H9 (cell line): ENCODE measurements at regions not wholly inside any gene's neighbourhood (a gene's known extent, or its start where the extent isn't known, plus 50 kb on each side); places are given as distances from the start of the nearest gene placed in this dataset.

Experiments used
- DNase-seq: peaks from one replicate; pipeline ENCODE4 v3.0.0-alpha.2; 2017
- H2AFZ ChIP-seq: one replicate; pipeline ENCODE4 v1.6.1; 2013; ENCODE audit warnings: mild to moderate bottlenecking, low read length, control low read depth, moderate library complexity
- H2AK5ac ChIP-seq: 2 replicates; pipeline ENCODE4 v1.6.1; 2013; ENCODE audit warnings: low read length, control low read depth, mixed read lengths; ENCODE audit not compliant: insufficient read length
- H2BK120ac ChIP-seq: one replicate; pipeline ENCODE4 v1.6.1; 2013; ENCODE audit warnings: low read depth, mild to moderate bottlenecking, low read length, control low read depth, inconsistent platforms; ENCODE audit not compliant: poor library complexity, severe bottlenecking
- H2BK12ac ChIP-seq: 2 replicates; pipeline ENCODE4 v1.6.1; 2013; ENCODE audit warnings: low read length, control low read depth, mixed read lengths, low read depth; ENCODE audit not compliant: insufficient read length
- H2BK15ac ChIP-seq: 2 replicates; pipeline ENCODE4 v1.6.1; 2013; ENCODE audit warnings: low read depth, low read length, control low read depth
- H2BK20ac ChIP-seq: one replicate; pipeline ENCODE4 v1.6.1; 2013; ENCODE audit warnings: low read depth, mild to moderate bottlenecking, low read length, control low read depth, inconsistent platforms; ENCODE audit not compliant: poor library complexity, severe bottlenecking
- H2BK5ac ChIP-seq: 2 replicates; pipeline ENCODE4 v1.6.1; 2013; ENCODE audit warnings: low read length, control low read depth, mixed read lengths; ENCODE audit not compliant: insufficient read length
- H3K14ac ChIP-seq: 2 replicates; pipeline ENCODE4 v1.6.1; 2013; ENCODE audit warnings: low read length, control low read depth; ENCODE audit not compliant: insufficient read depth
- H3K18ac ChIP-seq: 2 replicates; pipeline ENCODE4 v1.6.1; 2013; ENCODE audit warnings: low read depth, mild to moderate bottlenecking, mixed read lengths, low read length, control low read depth; ENCODE audit not compliant: insufficient read length
- H3K23ac ChIP-seq: 2 replicates; pipeline ENCODE4 v1.6.1; 2013; ENCODE audit warnings: low read length, control low read depth, mixed read lengths, low read depth; ENCODE audit not compliant: insufficient read length
- H3K23me2 ChIP-seq: 2 replicates; pipeline ENCODE4 v1.6.1; 2013; ENCODE audit warnings: low read depth, mild to moderate bottlenecking, mixed read lengths, low read length, control low read depth; ENCODE audit not compliant: insufficient read length, poor library complexity, severe bottlenecking
- H3K27ac ChIP-seq: 2 replicates; pipeline ENCODE4 v1.5.1; 2013; ENCODE audit warnings: low read length, control low read depth, mixed read lengths, low read depth; ENCODE audit not compliant: insufficient read length
- H3K27me3 ChIP-seq: 2 replicates; pipeline ENCODE4 v1.6.1; 2013; ENCODE audit warnings: low read length, control low read depth, inconsistent platforms; ENCODE audit not compliant: insufficient read depth
- H3K4ac ChIP-seq: 2 replicates; pipeline ENCODE4 v1.6.1; 2013; ENCODE audit warnings: low read depth, mild to moderate bottlenecking, control low read depth, inconsistent platforms, low read length, moderate library complexity
- H3K4me1 ChIP-seq: 2 replicates; pipeline ENCODE4 v1.6.1; 2013; ENCODE audit warnings: low read length, control low read depth, inconsistent platforms; ENCODE audit not compliant: insufficient read depth
- H3K4me2 ChIP-seq: 2 replicates; pipeline ENCODE4 v1.6.1; 2013; ENCODE audit warnings: low read length, control low read depth, mixed read lengths; ENCODE audit not compliant: insufficient read length, insufficient read depth
- H3K56ac ChIP-seq: 2 replicates; pipeline ENCODE4 v1.6.1; 2013; ENCODE audit warnings: low read depth, mild to moderate bottlenecking, mixed read lengths, low read length, control low read depth; ENCODE audit not compliant: insufficient read length
- H3K79me1 ChIP-seq: 2 replicates; pipeline ENCODE4 v1.6.1; 2013; ENCODE audit warnings: low read depth, mild to moderate bottlenecking, moderate library complexity, low read length, control low read depth, inconsistent platforms; ENCODE audit not compliant: insufficient read depth, poor library complexity, severe bottlenecking
- H3K79me2 ChIP-seq: 2 replicates; pipeline ENCODE4 v1.6.1; 2013; ENCODE audit warnings: low read length, control low read depth, inconsistent platforms; ENCODE audit not compliant: insufficient read depth
- H3K9ac ChIP-seq: 2 replicates; pipeline ENCODE4 v1.6.1; 2013; ENCODE audit warnings: low read length, control low read depth, mixed read lengths; ENCODE audit not compliant: insufficient read length; ENCODE audit errors: extremely low read depth
- H3K9me3 ChIP-seq: one replicate; pipeline ENCODE4 v1.6.1; 2013; ENCODE audit warnings: low read depth, low read length, inconsistent platforms; ENCODE audit not compliant: control insufficient read depth
- H3T11ph ChIP-seq: one replicate; pipeline ENCODE4 v1.6.1; 2013; ENCODE audit warnings: mild to moderate bottlenecking, low read length, control low read depth, inconsistent platforms
- H4K20me1 ChIP-seq: one replicate; pipeline ENCODE4 v1.6.1; 2013; ENCODE audit not compliant: control insufficient read depth, insufficient read length, insufficient read depth
- H4K5ac ChIP-seq: 2 replicates; pipeline ENCODE4 v1.6.1; 2013; ENCODE audit warnings: low read depth, mild to moderate bottlenecking, mixed read lengths, low read length, control low read depth; ENCODE audit not compliant: insufficient read length
- H4K8ac ChIP-seq: replicated peaks from 2 replicates; pipeline ENCODE4 v1.6.1; 2013; ENCODE audit warnings: low read length, control low read depth, mixed read lengths, low read depth; ENCODE audit not compliant: insufficient read length
- H4K91ac ChIP-seq: 2 replicates; pipeline ENCODE4 v1.6.1; 2013; ENCODE audit warnings: low read depth, mild to moderate bottlenecking, moderate library complexity, mixed read lengths, low read length, control low read depth; ENCODE audit not compliant: insufficient read length
- H3K27ac Mint-ChIP-seq, 3 experiments: 2 replicates in 2 of 3; 3 replicates in 1 of 3; pipeline ENCODE4 v1.8.0; 2020 to 2021; ENCODE audit warnings: mixed read lengths in 3 of 3, mild to moderate bottlenecking in 1 of 3, moderate library complexity in 1 of 3
- H3K27me3 Mint-ChIP-seq: 2 replicates; pipeline ENCODE4 v1.8.0; 2021; ENCODE audit warnings: low read depth, mild to moderate bottlenecking, moderate library complexity, mixed read lengths
- H3K36me3 Mint-ChIP-seq, 3 experiments: 2 replicates in 2 of 3; 3 replicates in 1 of 3; pipeline ENCODE4 v1.8.0; 2020 to 2021; ENCODE audit warnings: low read depth in 3 of 3, mixed read lengths in 3 of 3; ENCODE audit not compliant: insufficient read depth in 1 of 3
- H3K4me1 Mint-ChIP-seq, 2 experiments: 2 replicates each; pipeline ENCODE4 v1.8.0; 2020; ENCODE audit warnings: mixed read lengths in 2 of 2
- H3K4me3 Mint-ChIP-seq, 2 experiments: 2 replicates in 1 of 2; 3 replicates in 1 of 2; pipeline ENCODE4 v1.8.0; 2020 to 2021; ENCODE audit warnings: mild to moderate bottlenecking in 2 of 2, mixed read lengths in 2 of 2, moderate library complexity in 1 of 2
- H3K9me3 Mint-ChIP-seq, 2 experiments: 2 replicates in 1 of 2; 3 replicates in 1 of 2; pipeline ENCODE4 v1.8.0; 2020; ENCODE audit warnings: mild to moderate bottlenecking in 2 of 2, mixed read lengths in 2 of 2, moderate library complexity in 1 of 2
- WGBS: extraction: QIAGEN DNeasy Blood & Tissue Kit; methylation state at CpG from one replicate; pipeline ENCODE4 v1.1.7; 2013; ENCODE audit warnings: missing lambda C conversion rate, low lambda C conversion rate, mixed read lengths; ENCODE audit not compliant: insufficient read length; ENCODE audit errors: extremely low coverage; 5-methylcytosine and 5-hydroxymethylcytosine counted together
- TF ChIP-seq, protein P1 (sequence below): fragments of 200-600 bp; sonication (generic); conservative IDR thresholded peaks from 3 replicates; pipeline ENCODE4 v1.8.0; 2021; ENCODE audit warnings: antibody characterized with exemption, mild to moderate bottlenecking

DNA sequence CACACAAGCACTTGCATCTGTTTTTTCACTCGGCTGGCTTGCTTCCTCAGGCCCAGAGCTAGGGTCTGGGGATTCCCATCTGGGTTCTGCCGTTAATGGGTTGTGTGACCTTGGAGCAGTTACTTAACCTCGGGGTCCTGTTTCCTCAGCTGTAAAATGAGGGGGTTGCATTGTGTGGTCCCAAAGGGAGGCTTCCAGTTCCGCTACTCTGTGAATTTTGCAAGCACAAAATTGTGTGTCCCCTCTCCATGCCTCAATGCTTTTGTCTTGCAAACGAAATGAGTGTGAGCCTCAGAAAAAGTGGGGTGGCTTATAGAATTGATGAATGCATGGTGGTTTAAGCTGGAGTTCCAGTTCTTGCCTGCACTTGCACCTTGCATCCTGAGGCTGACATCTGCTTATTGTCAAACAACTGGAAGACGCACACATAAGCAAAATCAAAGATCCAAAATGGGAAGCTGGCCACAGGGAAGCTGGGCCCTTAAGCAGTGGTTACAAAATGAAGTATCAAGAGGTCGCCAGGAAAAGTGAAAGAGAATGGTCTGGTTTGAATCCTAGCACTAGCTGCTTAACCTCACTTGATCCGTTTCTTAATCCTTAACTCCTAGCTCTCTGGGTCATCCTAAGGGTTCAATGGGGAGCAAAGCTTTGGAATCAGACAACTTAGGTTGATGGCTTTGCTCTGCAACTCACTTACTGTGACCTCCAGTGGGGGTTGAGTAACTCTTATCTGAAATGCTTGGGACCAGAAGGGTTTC, 490.6 kb downstream of the DHX35 start:
- Histone ChIP-seq H3K79me1 (no peaks in the 10 kb centered on the region), H3K9ac (no peak overlapping the region), H4K8ac (no peak overlapping the region), H4K5ac (no peak overlapping the region), H3K56ac (no peak overlapping the region), H3T11ph (no peak overlapping the region), H3K4me1 (no peaks in the 10 kb centered on the region), H2BK20ac (no peak overlapping the region), H3K27me3 (no peaks in the 10 kb centered on the region), H4K20me1 (no peaks in the 10 kb centered on the region), H3K23ac (no peak overlapping the region), H3K9me3 (no peaks in the 10 kb centered on the region), H3K14ac (no peak overlapping the region), H3K18ac (no peak overlapping the region), H2AFZ (no peak overlapping the region), H2BK12ac (no peak overlapping the region), H3K23me2 (no peaks in the 10 kb centered on the region), H4K91ac (no peak overlapping the region), H2BK120ac (no peak overlapping the region), H3K79me2 (no peaks in the 10 kb centered on the region), H2AK5ac (no peak overlapping the region), H2BK15ac (no peak overlapping the region), H3K4me2 (no peak overlapping the region), H3K4ac (no peak overlapping the region), H2BK5ac (no peak overlapping the region), H3K27ac (no peak overlapping the region)
- H3K36me3 Mint-ChIP-seq, result no peaks in the 10 kb centered on the region
- H3K4me1 Mint-ChIP-seq, result peaks cover 12 to 13% of the 10 kb centered on the region in 2 experiments
- H3K27ac Mint-ChIP-seq, result no peak overlapping the region
- no peak for DNase-seq
- H3K27me3 Mint-ChIP-seq, result no peaks in the 10 kb centered on the region; the same call in 1 of the 2 replicates
- H3K4me3 Mint-ChIP-seq, result no peak overlapping the region
- no CpG with 5 or more reads among the region's 8 CpGs for WGBS
- H3K9me3 Mint-ChIP-seq, result no peaks in the 10 kb centered on the region
- TF ChIP-seq, protein P1, sequence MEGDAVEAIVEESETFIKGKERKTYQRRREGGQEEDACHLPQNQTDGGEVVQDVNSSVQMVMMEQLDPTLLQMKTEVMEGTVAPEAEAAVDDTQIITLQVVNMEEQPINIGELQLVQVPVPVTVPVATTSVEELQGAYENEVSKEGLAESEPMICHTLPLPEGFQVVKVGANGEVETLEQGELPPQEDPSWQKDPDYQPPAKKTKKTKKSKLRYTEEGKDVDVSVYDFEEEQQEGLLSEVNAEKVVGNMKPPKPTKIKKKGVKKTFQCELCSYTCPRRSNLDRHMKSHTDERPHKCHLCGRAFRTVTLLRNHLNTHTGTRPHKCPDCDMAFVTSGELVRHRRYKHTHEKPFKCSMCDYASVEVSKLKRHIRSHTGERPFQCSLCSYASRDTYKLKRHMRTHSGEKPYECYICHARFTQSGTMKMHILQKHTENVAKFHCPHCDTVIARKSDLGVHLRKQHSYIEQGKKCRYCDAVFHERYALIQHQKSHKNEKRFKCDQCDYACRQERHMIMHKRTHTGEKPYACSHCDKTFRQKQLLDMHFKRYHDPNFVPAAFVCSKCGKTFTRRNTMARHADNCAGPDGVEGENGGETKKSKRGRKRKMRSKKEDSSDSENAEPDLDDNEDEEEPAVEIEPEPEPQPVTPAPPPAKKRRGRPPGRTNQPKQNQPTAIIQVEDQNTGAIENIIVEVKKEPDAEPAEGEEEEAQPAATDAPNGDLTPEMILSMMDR, result no peak
